A673 (cell line): ENCODE measurements at regions not wholly inside any gene's neighbourhood (a gene's known extent, or its start where the extent isn't known, plus 50 kb on each side); places are given as distances from the start of the nearest gene placed in this dataset.

Experiments
- BruUV-seq: library from RNA; stranded (reverse); fragments of 400-500 nt; replicated peaks from 2 replicates; lab custom pipeline; 2021; lab: Mats Ljungman, UMichigan
- CTCF ChIA-PET: fragments of 300-600 bp; sonication (Branson Sonifier 250); formaldehyde crosslinking; loops from one replicate; lab custom pipeline; 2022; ENCODE audit warnings: antibody characterized with exemption; lab: Charles Lee
- POLR2A ChIA-PET: fragments of 300-600 bp; sonication (Branson Sonifier 250); formaldehyde crosslinking; loops from one replicate; lab custom pipeline; 2022; ENCODE audit warnings: antibody characterized with exemption; ENCODE audit not compliant: low non-redundant PET; lab: Charles Lee
- DNase-seq: peaks from one replicate; pipeline ENCODE4 v3.0.0-alpha.2; 2015; ENCODE audit warnings: low spot score
- H3K27ac ChIP-seq: fragments of 200-600 bp; sonication (generic); 2 replicates; pipeline ENCODE4 v1.5.1; 2016; ENCODE audit warnings: mixed run types, low read depth, mild to moderate bottlenecking, mixed read lengths, antibody characterized with exemption, low read length; ENCODE audit not compliant: poor library complexity, severe bottlenecking
- H3K27me3 ChIP-seq: fragments of 200-600 bp; sonication (generic); replicated peaks from 2 replicates; pipeline ENCODE4 v1.6.1; 2017; ENCODE audit warnings: mixed run types, low read depth, mild to moderate bottlenecking, mixed read lengths, antibody characterized with exemption, low read length; ENCODE audit not compliant: insufficient read depth, poor library complexity
- H3K36me3 ChIP-seq: fragments of 200-600 bp; sonication (generic); 2 replicates; pipeline ENCODE4 v1.6.1; 2016; ENCODE audit warnings: mixed run types, mild to moderate bottlenecking, mixed read lengths, antibody characterized with exemption, low read length; ENCODE audit not compliant: insufficient read depth, poor library complexity, severe bottlenecking
- H3K4me1 ChIP-seq: fragments of 200-600 bp; sonication (generic); 2 replicates; pipeline ENCODE4 v1.6.1; 2017; ENCODE audit warnings: mixed run types, mild to moderate bottlenecking, mixed read lengths, antibody characterized with exemption, low read length; ENCODE audit not compliant: insufficient read depth, poor library complexity, severe bottlenecking
- H3K4me3 ChIP-seq: fragments of 200-600 bp; sonication (generic); 2 replicates; pipeline ENCODE4 v1.5.1; 2016; ENCODE audit warnings: low read depth, mixed run types, mild to moderate bottlenecking, mixed read lengths, low read length; ENCODE audit not compliant: poor library complexity, severe bottlenecking
- H3K9me3 ChIP-seq: fragments of 200-600 bp; sonication (generic); 2 replicates; pipeline ENCODE4 v1.6.1; 2016; ENCODE audit warnings: mixed run types, low read depth, mild to moderate bottlenecking, mixed read lengths, antibody characterized with exemption, low read length; ENCODE audit not compliant: poor library complexity, severe bottlenecking
- CTCF ChIP-seq: fragments of 300-800, 200-600 bp; sonication (generic); conservative IDR thresholded peaks from 2 replicates; pipeline ENCODE4 v1.5.1; 2017; ENCODE audit warnings: low read depth, mild to moderate bottlenecking, antibody characterized with exemption, low read length, moderate library complexity, mixed read lengths
- EZH2 ChIP-seq: fragments of 200-600 bp; sonication (generic); IDR thresholded peaks from 2 replicates; pipeline ENCODE4 v1.6.1; 2017; ENCODE audit warnings: borderline replicate concordance, low read depth, mild to moderate bottlenecking, mixed read lengths, antibody characterized with exemption, low read length; ENCODE audit not compliant: poor library complexity, severe bottlenecking
- intact Hi-C: fragments of 100-400 bp; cut with micrococcal nuclease; formaldehyde crosslinking; loops from one replicate; pipeline ENCODE4 v1.10.0; 2022; ENCODE audit not compliant: unreplicated experiment

- no peak for TF ChIP-seq CTCF
- TF ChIP-seq EZH2 = no peak
- Histone ChIP-seq H3K9me3 (no peaks in the 10 kb centered on the region), H3K4me1 (peaks cover 2% of the 10 kb centered on the region), H3K27me3 (no peaks in the 10 kb centered on the region), H3K27ac (no peak overlapping the region), H3K36me3 (no peaks in the 10 kb centered on the region), H3K4me3 (no peak overlapping the region)
- POLR2A ChIA-PET = no interaction called here
- intact Hi-C loops = no loop called here
- DNase-seq = no peak
- no TSS peak for BruUV-seq
- CTCF ChIA-PET = no interaction called here
Observed at GRCh38 chrX:15942307-15942706, 87.7 kb upstream of the AP1S2 start.

DNA sequence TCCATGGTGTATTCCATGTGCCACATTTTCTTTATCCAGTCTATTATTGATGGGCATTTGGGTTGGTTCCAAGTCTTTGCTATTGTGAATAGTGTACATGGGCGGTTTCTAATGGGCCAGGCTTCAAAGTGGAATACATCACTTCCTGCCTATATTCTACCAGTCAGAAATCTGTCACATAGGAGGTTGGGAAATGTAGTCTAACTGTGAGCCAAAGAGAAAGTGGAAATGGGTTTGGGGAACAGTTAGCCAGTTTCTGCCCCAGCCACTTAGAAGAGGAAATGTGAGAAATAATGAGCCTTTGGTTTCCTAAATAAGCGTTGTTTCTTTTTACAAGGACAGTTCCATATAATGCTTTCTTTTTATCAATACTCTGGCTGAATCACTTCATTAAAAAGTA, 85.1 kb upstream of the AP1S2 start:
- BruUV-seq = no TSS peak
- ChIA-PET POLR2A (no interaction called here), CTCF (no interaction called here)
- H3K36me3 ChIP-seq = no peaks in the 10 kb centered on the region
- no peaks in the 10 kb centered on the region for H3K4me1 ChIP-seq
- no peak overlapping the region for H3K27ac ChIP-seq
- TF ChIP-seq CTCF (no peak), EZH2 (no peak)
- intact Hi-C loops = loop anchor here (10.0 kb wide), 1 partner anchor 735 kb away; no protein-coding TSS in a partner anchor
- no peak for DNase-seq
- H3K27me3 ChIP-seq = no peaks in the 10 kb centered on the region
- no peaks in the 10 kb centered on the region for H3K9me3 ChIP-seq
- H3K4me3 ChIP-seq = no peak overlapping the region

DNA sequence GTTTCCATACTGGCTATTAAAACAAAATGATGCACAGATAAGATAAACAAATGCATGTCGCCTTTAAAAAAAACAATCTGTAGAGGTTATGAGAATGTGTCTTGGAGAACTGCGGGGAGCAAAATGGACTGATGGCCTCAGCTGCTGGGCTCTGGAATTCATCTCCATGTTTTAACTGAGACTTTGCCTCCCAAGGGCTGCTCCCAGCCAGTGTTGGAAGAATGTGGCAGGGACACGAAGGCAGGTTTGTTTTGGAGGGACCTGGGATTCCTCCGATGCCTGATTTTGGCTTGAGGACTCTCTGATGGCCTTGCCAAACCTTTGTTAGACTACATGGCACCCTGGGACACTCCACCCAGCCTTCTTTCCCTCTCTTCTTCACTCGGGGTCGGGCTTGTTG, 83.5 kb upstream of the AP1S2 start:
- no TSS peak for BruUV-seq
- CTCF ChIA-PET = no interaction called here
- Histone ChIP-seq H3K27ac (no peak overlapping the region), H3K9me3 (no peaks in the 10 kb centered on the region), H3K36me3 (no peaks in the 10 kb centered on the region), H3K4me1 (no peaks in the 10 kb centered on the region), H3K27me3 (no peaks in the 10 kb centered on the region), H3K4me3 (no peak overlapping the region)
- intact Hi-C loops = loop anchor here (10.0 kb wide), 1 partner anchor 737 kb away; no protein-coding TSS in a partner anchor
- DNase-seq = no peak
- TF ChIP-seq CTCF (no peak), EZH2 (no peak)
- POLR2A ChIA-PET = no interaction called here
